B cell (primary cell): ENCODE measurements at regions not wholly inside any gene's neighbourhood (a gene's known extent, or its start where the extent isn't known, plus 50 kb on each side); places are given as distances from the start of the nearest gene placed in this dataset.

Experiments used
- ATAC-seq: fragments of 200-7000 bp; cut with Tn5 transposase; one replicate; pipeline ENCODE4 v1.10.0; 2021; ENCODE audit warnings: low read depth, mild to moderate bottlenecking, moderate number of reproducible peaks, moderate library complexity
- CTCF ChIA-PET: fragments of 350-600 bp; sonication (Branson Sonifier 250); formaldehyde crosslinking; loops from one replicate; lab custom pipeline; 2021; ENCODE audit warnings: antibody characterized with exemption, inconsistent platforms; lab: Charles Lee
- POLR2A ChIA-PET: fragments of 350-600 bp; sonication (Branson Sonifier 250); formaldehyde crosslinking; loops from one replicate; lab custom pipeline; 2021; ENCODE audit warnings: antibody characterized with exemption; lab: Charles Lee
- DNase-seq: peaks from one replicate; pipeline ENCODE4 v3.0.0; 2013
- H2AFZ ChIP-seq: 2 replicates; pipeline ENCODE4 v1.6.1; 2012; ENCODE audit warnings: mild to moderate bottlenecking, low read depth, low read length; ENCODE audit not compliant: insufficient read depth, poor library complexity, severe bottlenecking
- H3K27ac ChIP-seq, 2 donors: 1 replicate in 1 of 2; 2 replicates in 1 of 2; pipeline ENCODE4 v1.5.1; 2012 to 2013; ENCODE audit warnings: low read length in 2 of 2, mild to moderate bottlenecking in 2 of 2, moderate library complexity in 1 of 2
- H3K27me3 ChIP-seq, 4 experiments: fragments of 200-600 bp in 1 of 4; sonication (generic) in 1 of 4; replicated peaks in 1 of 4; 1 replicate in 2 of 4; 2 replicates in 2 of 4; pipeline versions ENCODE4 v1.6.1 to v1.7.0; 2013 to 2016; ENCODE audit warnings: low read length in 3 of 4, mild to moderate bottlenecking in 2 of 4, mixed read lengths in 1 of 4, moderate library complexity in 1 of 4; ENCODE audit not compliant: insufficient read depth in 4 of 4, control insufficient read depth in 3 of 4; ENCODE audit errors: control extremely low read depth in 1 of 4
- H3K36me3 ChIP-seq, 2 experiments: replicated peaks in 1 of 2; 1 replicate in 1 of 2; 2 replicates in 1 of 2; pipeline versions ENCODE4 v1.6.1 to v1.7.1; 2013; ENCODE audit warnings: low read length in 1 of 2; ENCODE audit not compliant: insufficient read depth in 2 of 2, control insufficient read depth in 1 of 2; ENCODE audit errors: control extremely low read depth in 1 of 2, extremely low read depth in 1 of 2
- H3K4me1 ChIP-seq, 2 donors: fragments of 200-600 bp in 1 of 2; sonication (generic) in 1 of 2; 1 replicate in 1 of 2; 2 replicates in 1 of 2; pipeline versions ENCODE4 v1.5.1 to v1.6.1; 2013 to 2017; ENCODE audit warnings: low read length in 2 of 2; ENCODE audit not compliant: control insufficient read depth in 2 of 2, insufficient read depth in 2 of 2
- H3K4me2 ChIP-seq: replicated peaks from 2 replicates; pipeline ENCODE3; 2012; ENCODE audit warnings: mild to moderate bottlenecking, low read depth, low read length; ENCODE audit not compliant: poor library complexity, severe bottlenecking
- H3K4me3 ChIP-seq, 5 experiments: fragments of 200-600 bp in 1 of 5; sonication (generic) in 1 of 5; 1 replicate in 3 of 5; 2 replicates in 2 of 5; pipeline versions ENCODE4 v1.5.1 to v1.7.0; 2011 to 2016; ENCODE audit warnings: low read length in 4 of 5, mild to moderate bottlenecking in 4 of 5, low read depth in 2 of 5, control low read depth in 1 of 5, moderate library complexity in 1 of 5; ENCODE audit not compliant: insufficient read depth in 1 of 5; ENCODE audit errors: control extremely low read depth in 1 of 5, extremely low read depth in 1 of 5
- H3K79me2 ChIP-seq: fragments of 200-600 bp; sonication (generic); one replicate; pipeline ENCODE4 v1.6.0; 2016; ENCODE audit warnings: low read length; ENCODE audit not compliant: control insufficient read depth, insufficient read depth
- H3K9ac ChIP-seq: fragments of 200-600 bp; sonication (generic); 2 replicates; pipeline ENCODE4 v1.6.1; 2017; ENCODE audit warnings: mild to moderate bottlenecking, low read length, moderate library complexity
- H3K9me3 ChIP-seq, 3 donors: one replicate each; pipeline versions ENCODE4 v1.6.1 to v1.7.1; 2013; ENCODE audit warnings: low read length in 2 of 3; ENCODE audit not compliant: control insufficient read depth in 2 of 3, insufficient read depth in 1 of 3; ENCODE audit errors: control extremely low read depth in 1 of 3
- H4K20me1 ChIP-seq: 2 replicates; pipeline ENCODE4 v1.6.0; 2012; ENCODE audit warnings: mild to moderate bottlenecking, low read length; ENCODE audit not compliant: insufficient read depth, control insufficient read depth, poor library complexity, severe bottlenecking
- H3K27ac Mint-ChIP-seq: one replicate; pipeline ENCODE4 v1.8.0; 2021; ENCODE audit warnings: mixed read lengths
- H3K27me3 Mint-ChIP-seq: one replicate; pipeline ENCODE4 v1.8.0; 2021; ENCODE audit warnings: mixed read lengths
- H3K4me1 Mint-ChIP-seq: one replicate; pipeline ENCODE4 v1.8.0; 2021; ENCODE audit warnings: mixed read lengths
- H3K4me3 Mint-ChIP-seq: one replicate; pipeline ENCODE4 v1.8.0; 2021; ENCODE audit warnings: mixed read lengths
- H3K9me3 Mint-ChIP-seq: one replicate; pipeline ENCODE4 v1.8.0; 2022; ENCODE audit warnings: mixed read lengths; ENCODE audit not compliant: insufficient read depth
- EZH2 ChIP-seq: IDR thresholded peaks from 2 replicates; pipeline ENCODE4 v1.6.1; 2012; ENCODE audit warnings: borderline replicate concordance, low read depth, mild to moderate bottlenecking, moderate library complexity, low read length; ENCODE audit not compliant: insufficient read depth, poor library complexity, severe bottlenecking
- WGBS: methylation state at CpG from one replicate; pipeline ENCODE4 v1.1.5; 2013; ENCODE audit warnings: missing lambda C conversion rate; ENCODE audit not compliant: insufficient coverage; 5-methylcytosine and 5-hydroxymethylcytosine counted together
- intact Hi-C: fragments of 100-400 bp; cut with micrococcal nuclease; formaldehyde crosslinking; loops from one replicate; pipeline ENCODE4 v1.10.0; 2022
- TF ChIP-seq, protein P1 (sequence below): fragments of 200-600 bp; IDR thresholded peaks from one replicate; pipeline ENCODE4 v1.8.0; 2022; ENCODE audit warnings: antibody characterized with exemption, mild to moderate bottlenecking

GRCh38 chr16:26658915-26659314, 407.8 kb upstream of the C16orf82 start:
- H3K4me1 Mint-ChIP-seq, result no peaks in the 10 kb centered on the region
- Histone ChIP-seq H3K4me3 (no peak overlapping the region), H3K79me2 (no peaks in the 10 kb centered on the region), H3K4me2 (no peak overlapping the region), H3K4me1 (no peaks in the 10 kb centered on the region), H3K27me3 (no peaks in the 10 kb centered on the region), H3K27ac (no peak overlapping the region), H2AFZ (no peak overlapping the region), H3K9ac (no peak overlapping the region), H4K20me1 (no peaks in the 10 kb centered on the region), H3K36me3 (no peaks in the 10 kb centered on the region), H3K9me3 (peaks cover 0 to 2% (median 0%) of the 10 kb centered on the region in 3 donors)
- no peak overlapping the region for H3K27ac Mint-ChIP-seq
- WGBS, result no CpG with 5 or more reads among the region's 2 CpGs
- ATAC-seq, result no peak
- H3K9me3 Mint-ChIP-seq, result no peaks in the 10 kb centered on the region
- no peak for TF ChIP-seq EZH2
- TF ChIP-seq, protein P1, sequence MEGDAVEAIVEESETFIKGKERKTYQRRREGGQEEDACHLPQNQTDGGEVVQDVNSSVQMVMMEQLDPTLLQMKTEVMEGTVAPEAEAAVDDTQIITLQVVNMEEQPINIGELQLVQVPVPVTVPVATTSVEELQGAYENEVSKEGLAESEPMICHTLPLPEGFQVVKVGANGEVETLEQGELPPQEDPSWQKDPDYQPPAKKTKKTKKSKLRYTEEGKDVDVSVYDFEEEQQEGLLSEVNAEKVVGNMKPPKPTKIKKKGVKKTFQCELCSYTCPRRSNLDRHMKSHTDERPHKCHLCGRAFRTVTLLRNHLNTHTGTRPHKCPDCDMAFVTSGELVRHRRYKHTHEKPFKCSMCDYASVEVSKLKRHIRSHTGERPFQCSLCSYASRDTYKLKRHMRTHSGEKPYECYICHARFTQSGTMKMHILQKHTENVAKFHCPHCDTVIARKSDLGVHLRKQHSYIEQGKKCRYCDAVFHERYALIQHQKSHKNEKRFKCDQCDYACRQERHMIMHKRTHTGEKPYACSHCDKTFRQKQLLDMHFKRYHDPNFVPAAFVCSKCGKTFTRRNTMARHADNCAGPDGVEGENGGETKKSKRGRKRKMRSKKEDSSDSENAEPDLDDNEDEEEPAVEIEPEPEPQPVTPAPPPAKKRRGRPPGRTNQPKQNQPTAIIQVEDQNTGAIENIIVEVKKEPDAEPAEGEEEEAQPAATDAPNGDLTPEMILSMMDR, result no peak
- no peak for DNase-seq
- H3K27me3 Mint-ChIP-seq, result peaks cover 11% of the 10 kb centered on the region
- no peak overlapping the region for H3K4me3 Mint-ChIP-seq
- intact Hi-C loops, result no loop called here
- ChIA-PET POLR2A (no interaction called here), CTCF (no interaction called here)

DNA sequence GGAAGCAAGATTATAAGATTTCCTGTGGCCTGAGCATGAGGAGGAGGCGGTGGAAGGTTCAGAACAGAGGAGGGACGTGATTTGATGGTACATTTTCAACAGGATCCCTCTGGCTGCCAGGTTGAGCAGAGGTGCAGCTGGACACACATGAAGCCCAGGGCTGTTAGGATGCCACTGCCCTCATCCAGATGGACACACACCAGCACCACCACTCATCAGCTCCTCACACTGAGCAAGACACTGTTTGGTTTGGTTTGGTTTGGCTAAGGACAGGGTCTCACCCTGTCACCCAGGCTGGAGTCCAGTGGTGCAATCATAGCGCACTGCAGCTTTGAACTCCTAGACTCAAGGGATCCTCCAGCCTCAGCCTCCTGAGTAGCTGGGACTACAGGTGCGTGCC, 402.6 kb upstream of the C16orf82 start:
- no peak overlapping the region for H3K27ac ChIP-seq
- POLR2A ChIA-PET, result no interaction called here
- H3K9ac ChIP-seq, result no peak overlapping the region
- no peaks in the 10 kb centered on the region for H3K9me3 ChIP-seq
- Mint-ChIP-seq H3K9me3 (no peaks in the 10 kb centered on the region), H3K27ac (no peak overlapping the region), H3K4me3 (no peak overlapping the region), H3K27me3 (peaks cover 21% of the 10 kb centered on the region), H3K4me1 (no peaks in the 10 kb centered on the region)
- H3K4me2 ChIP-seq, result no peak overlapping the region
- CTCF ChIA-PET, result no interaction called here
- no peaks in the 10 kb centered on the region for H3K36me3 ChIP-seq
- no peak for TF ChIP-seq EZH2
- TF ChIP-seq, protein P1, result no peak
- H3K4me1 ChIP-seq, result no peaks in the 10 kb centered on the region
- H3K4me3 ChIP-seq, result no peak overlapping the region
- intact Hi-C loops, result no loop called here
- peaks cover 0 to 5% (median 0%) of the 10 kb centered on the region in 4 experiments for H3K27me3 ChIP-seq
- no peaks in the 10 kb centered on the region for H3K79me2 ChIP-seq
- no peak for ATAC-seq
- no peak for DNase-seq
- H4K20me1 ChIP-seq, result no peaks in the 10 kb centered on the region
- 83% methylated on average over 2 of the region's 4 CpGs for WGBS
- no peak overlapping the region for H2AFZ ChIP-seq
